Activated CD8-positive, alpha-beta memory T cell treated with anti-CD3 and anti-CD28 coated beads, Interleukin-2, amount 50 U/mL, for 1 hour (primary cell): ENCODE measurements at regions not wholly inside any gene's neighbourhood (a gene's known extent, or its start where the extent isn't known, plus 50 kb on each side); places are given as distances from the start of the nearest gene placed in this dataset.

Source experiments
- DNase-seq: peaks from one replicate; pipeline ENCODE4 v3.0.0-alpha.2; 2020; ENCODE audit errors: extremely low read depth

GRCh38 chr5:110073534-110073933, 383.8 kb downstream of the MAN2A1 start:
- DNase-seq, result no peak

- DNase-seq, result no peak
These were observed 385.9 kb downstream of the MAN2A1 start for GRCh38 chr5:110075656-110076055.

- no peak for DNase-seq
These were observed 387.4 kb downstream of the MAN2A1 start for GRCh38 chr5:110077147-110077546.

- no peak for DNase-seq
These were observed 392.5 kb downstream of the MAN2A1 start for GRCh38 chr5:110082194-110082593.

GRCh38 chr5:110082863-110083262, 393.1 kb downstream of the MAN2A1 start:
- no peak for DNase-seq

- no peak for DNase-seq
These were observed 396.1 kb downstream of the MAN2A1 start for GRCh38 chr5:110085826-110086225.

- no peak for DNase-seq
These were observed 397.1 kb downstream of the MAN2A1 start for GRCh38 chr5:110086658-110087388.

GRCh38 chr5:110087829-110088228, 398.1 kb downstream of the MAN2A1 start:
- DNase-seq, result no peak

- DNase-seq, result no peak
These were observed 399.1 kb downstream of the MAN2A1 start for GRCh38 chr5:110088676-110089436.

GRCh38 chr5:110092955-110093785, 403.4 kb downstream of the MAN2A1 start:
- no peak for DNase-seq

DNA sequence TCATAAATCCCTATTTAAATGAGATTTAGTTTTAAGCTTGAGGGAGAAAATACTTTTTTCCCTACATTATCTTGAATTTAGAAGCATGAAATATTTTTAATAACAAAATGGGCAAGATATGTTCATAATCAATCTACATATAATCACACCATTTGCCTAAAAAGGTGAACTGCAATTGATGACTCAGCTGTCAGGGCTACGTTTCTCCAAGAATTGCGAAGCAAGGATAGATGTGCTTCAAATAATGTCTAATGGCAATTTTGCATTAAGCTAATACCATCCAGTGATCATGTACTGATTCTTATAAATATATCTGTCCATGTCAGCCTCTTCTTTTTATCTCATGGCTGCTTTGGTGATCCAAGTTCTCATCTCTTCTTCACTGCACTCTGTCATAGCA, 404.4 kb downstream of the MAN2A1 start:
- DNase-seq, result no peak

DNA sequence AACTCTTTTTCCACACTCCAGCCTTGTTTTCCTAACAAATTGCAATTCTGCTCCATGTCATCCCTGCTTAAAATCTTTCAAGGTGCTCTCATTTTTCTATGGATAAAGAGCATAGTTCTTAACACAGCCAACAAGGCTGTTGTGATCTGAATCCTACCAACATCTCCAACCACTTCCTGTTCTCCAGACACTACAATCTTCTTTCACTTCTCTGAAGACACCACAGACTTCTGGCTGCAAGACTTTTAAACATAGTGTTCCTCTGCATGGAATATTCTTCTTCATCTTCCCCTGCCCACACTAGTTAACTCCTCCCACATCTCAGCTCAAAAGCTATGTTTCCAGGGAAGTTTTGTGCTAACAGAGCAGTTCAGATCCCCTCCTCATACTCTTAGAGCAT, 404.8 kb downstream of the MAN2A1 start:
- no peak for DNase-seq

GRCh38 chr5:110096419-110096818, 406.7 kb downstream of the MAN2A1 start:
- DNase-seq, result no peak

- no peak for DNase-seq
These were observed 409.8 kb downstream of the MAN2A1 start for GRCh38 chr5:110099572-110099971.

- no peak for DNase-seq
These were observed 413.4 kb downstream of the MAN2A1 start for GRCh38 chr5:110103081-110103480.

GRCh38 chr5:110104060-110104725, 414.5 kb downstream of the MAN2A1 start:
- no peak for DNase-seq

DNA sequence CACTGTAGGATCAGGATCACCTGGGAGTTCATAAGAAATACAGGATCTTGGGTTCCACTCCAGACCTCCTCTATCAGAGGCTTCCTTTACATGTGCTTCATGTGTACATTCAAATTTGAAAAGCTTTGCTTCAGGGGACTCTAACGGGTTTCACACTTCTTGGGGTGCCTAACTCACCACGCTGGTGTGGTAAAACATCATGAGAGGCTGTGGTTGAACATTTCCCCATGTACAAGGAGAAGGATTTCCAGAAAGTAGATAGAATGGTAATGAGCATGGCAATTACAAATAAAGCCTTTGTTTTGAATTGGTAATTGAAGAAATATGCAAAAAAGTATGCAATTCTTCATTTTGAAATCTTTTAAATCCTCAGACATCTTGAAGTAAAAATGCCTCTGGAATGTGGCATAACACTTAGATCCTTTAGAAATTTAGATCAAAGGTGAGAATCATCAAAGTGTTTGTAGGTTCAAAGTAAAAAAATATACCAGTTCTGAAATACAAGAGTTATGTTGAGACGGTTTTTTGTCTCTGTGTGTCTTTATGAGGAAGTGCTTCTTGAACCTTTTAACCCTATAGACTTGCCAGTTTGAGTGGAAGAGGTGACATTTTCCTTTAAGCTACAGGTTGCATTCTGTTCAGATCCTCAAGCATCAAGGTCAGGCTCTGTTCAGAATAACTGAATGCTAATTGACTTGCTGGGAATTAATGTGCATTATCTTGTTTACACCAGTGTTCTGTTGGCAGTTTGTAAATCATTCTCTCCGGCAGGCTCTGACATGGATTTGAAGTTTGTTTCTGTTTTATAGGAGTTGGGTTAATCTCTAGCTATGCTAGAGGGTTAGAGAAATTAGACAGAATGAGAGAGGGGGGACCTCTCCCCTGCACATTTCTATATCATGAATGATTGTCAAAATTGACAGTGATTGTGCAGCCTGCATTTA, 415.3 kb downstream of the MAN2A1 start:
- no peak for DNase-seq

- no peak for DNase-seq
These were observed 416.0 kb downstream of the MAN2A1 start for GRCh38 chr5:110105692-110106091.

GRCh38 chr5:110106750-110107149, 417.0 kb downstream of the MAN2A1 start:
- no peak for DNase-seq

DNA sequence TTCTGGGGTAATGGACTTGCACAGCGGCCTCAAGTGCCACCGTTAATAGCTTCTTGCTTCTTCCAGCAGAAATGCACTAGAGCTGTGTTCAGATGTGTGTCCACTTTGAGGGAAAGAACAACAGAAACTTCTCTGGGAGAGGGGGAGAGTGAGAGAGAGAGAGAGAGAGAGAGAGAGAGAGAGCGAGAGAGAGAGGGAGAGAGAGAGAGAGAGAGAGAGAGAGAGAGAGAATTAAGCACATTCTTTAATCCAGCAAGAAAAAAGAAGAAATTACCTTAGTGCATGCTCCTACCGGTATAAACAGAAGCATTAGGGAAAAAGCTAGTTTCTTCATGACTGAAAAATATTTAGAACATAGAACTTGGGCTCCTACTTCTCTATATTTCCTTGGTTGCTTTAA, 418.8 kb downstream of the MAN2A1 start:
- no peak for DNase-seq

DNA sequence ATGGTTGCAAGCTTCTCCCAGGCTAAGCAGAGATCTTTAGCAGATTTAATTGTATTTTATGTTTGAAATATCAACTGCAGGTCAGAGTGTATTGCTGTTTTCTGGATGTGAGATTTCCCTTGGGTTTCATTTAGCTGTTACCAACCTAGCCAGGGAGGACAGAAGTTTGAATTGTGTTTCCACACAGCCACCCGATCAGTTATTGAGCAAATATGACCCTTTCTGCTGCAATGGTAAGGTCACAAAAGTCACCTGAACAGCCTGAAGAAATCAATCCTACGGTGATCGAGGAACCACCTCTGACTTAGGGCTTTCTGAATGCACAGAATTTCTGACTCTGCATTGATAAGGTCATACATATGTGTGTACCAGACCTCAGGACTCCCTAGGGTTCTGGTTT, 419.9 kb downstream of the MAN2A1 start:
- DNase-seq, result no peak
